Liver (tissue), 3 donors: ENCODE measurements at regions not wholly inside any gene's neighbourhood (a gene's known extent, or its start where the extent isn't known, plus 50 kb on each side); places are given as distances from the start of the nearest gene placed in this dataset.

Source experiments
- EGR1 ChIP-seq, 2 donors: IDR thresholded peaks; 2 replicates each; pipeline ENCODE4 v1.6.1; 2016 to 2018; ENCODE audit warnings: antibody characterized with exemption in 2 of 2, low read depth in 2 of 2
- GABPA ChIP-seq, 2 donors: IDR thresholded peaks in 1 of 2; conservative IDR thresholded peaks in 1 of 2; 2 replicates each; pipeline ENCODE4 v1.6.1; 2016; ENCODE audit warnings: antibody characterized with exemption in 2 of 2, mild to moderate bottlenecking in 1 of 2, moderate library complexity in 1 of 2
- JUND ChIP-seq, 2 donors: IDR thresholded peaks; 2 replicates each; pipeline ENCODE4 v1.6.1; 2016; ENCODE audit warnings: antibody characterized with exemption in 2 of 2
- MAX ChIP-seq: IDR thresholded peaks from 2 replicates; pipeline ENCODE4 v1.6.1; 2016; ENCODE audit warnings: antibody characterized with exemption
- RAD21 ChIP-seq, 2 donors: IDR thresholded peaks; 2 replicates each; pipeline ENCODE4 v1.6.1; 2016; ENCODE audit warnings: antibody characterized with exemption in 2 of 2, mild to moderate bottlenecking in 2 of 2
- REST ChIP-seq: IDR thresholded peaks from 2 replicates; pipeline ENCODE4 v1.6.1; 2016; ENCODE audit warnings: antibody characterized with exemption, mild to moderate bottlenecking
- SP1 ChIP-seq: IDR thresholded peaks from 2 replicates; pipeline ENCODE4 v1.6.1; 2018; ENCODE audit warnings: antibody characterized with exemption, mild to moderate bottlenecking
- TAF1 ChIP-seq: conservative IDR thresholded peaks from 2 replicates; pipeline ENCODE4 v1.6.1; 2016; ENCODE audit warnings: antibody characterized with exemption, mild to moderate bottlenecking
- YY1 ChIP-seq: IDR thresholded peaks from 2 replicates; pipeline ENCODE4 v1.6.1; 2016; ENCODE audit warnings: antibody characterized with exemption, mild to moderate bottlenecking
- ZBTB33 ChIP-seq: IDR thresholded peaks from 2 replicates; pipeline ENCODE4 v1.6.1; 2016; ENCODE audit warnings: antibody characterized with exemption
- TF ChIP-seq, protein P1 (sequence below): fragments of 150-350 bp; IDR thresholded peaks from 2 replicates; pipeline ENCODE4 v1.5.1; 2017; ENCODE audit warnings: improper control_type of control experiment, low read depth, low read length; ENCODE audit not compliant: missing input control
- TF ChIP-seq, protein P2 (sequence below): IDR thresholded peaks from 2 replicates; pipeline ENCODE4 v1.6.1; 2016; ENCODE audit warnings: antibody characterized with exemption
- donor health status: healthy.
- donor health status: healthy.

DNA sequence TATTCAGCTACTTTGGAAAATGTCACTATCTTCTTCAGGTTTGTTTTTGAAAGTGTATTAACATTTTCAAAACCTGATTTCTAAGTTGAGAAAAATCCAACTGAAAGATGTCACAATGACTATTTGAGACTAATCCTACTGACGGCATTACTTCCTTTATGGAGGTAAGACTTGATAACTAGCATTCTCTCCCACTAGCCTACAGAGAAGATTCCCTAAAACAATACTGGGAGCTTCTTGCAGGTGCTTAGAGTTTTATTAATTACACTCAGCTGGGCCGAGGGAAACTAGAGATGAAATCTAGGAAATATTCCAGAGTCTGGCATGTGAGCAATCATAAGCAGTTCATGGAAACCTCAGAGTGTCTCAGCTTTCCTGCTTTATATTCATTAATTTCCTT, 114.0 kb downstream of the LCA5 start:
- TF ChIP-seq TAF1 (no peak), GABPA (IDR thresholded peaks at IDR 0.05 in 1 of 2, conservative IDR thresholded peaks at IDR 0.05 in 1 of 2) (no peak), REST (no peak), RAD21 (IDR thresholded peaks at IDR 0.05) (no peak), SP1 (no peak), JUND (IDR thresholded peaks at IDR 0.05) (no peak), EGR1 (IDR thresholded peaks at IDR 0.05; ENCODE audit: low read depth in 2 of 2) (no peak), MAX (no peak), YY1 (no peak), ZBTB33 (no peak)
- TF ChIP-seq, protein P1, sequence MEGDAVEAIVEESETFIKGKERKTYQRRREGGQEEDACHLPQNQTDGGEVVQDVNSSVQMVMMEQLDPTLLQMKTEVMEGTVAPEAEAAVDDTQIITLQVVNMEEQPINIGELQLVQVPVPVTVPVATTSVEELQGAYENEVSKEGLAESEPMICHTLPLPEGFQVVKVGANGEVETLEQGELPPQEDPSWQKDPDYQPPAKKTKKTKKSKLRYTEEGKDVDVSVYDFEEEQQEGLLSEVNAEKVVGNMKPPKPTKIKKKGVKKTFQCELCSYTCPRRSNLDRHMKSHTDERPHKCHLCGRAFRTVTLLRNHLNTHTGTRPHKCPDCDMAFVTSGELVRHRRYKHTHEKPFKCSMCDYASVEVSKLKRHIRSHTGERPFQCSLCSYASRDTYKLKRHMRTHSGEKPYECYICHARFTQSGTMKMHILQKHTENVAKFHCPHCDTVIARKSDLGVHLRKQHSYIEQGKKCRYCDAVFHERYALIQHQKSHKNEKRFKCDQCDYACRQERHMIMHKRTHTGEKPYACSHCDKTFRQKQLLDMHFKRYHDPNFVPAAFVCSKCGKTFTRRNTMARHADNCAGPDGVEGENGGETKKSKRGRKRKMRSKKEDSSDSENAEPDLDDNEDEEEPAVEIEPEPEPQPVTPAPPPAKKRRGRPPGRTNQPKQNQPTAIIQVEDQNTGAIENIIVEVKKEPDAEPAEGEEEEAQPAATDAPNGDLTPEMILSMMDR, result no peak
- TF ChIP-seq, protein P2, sequence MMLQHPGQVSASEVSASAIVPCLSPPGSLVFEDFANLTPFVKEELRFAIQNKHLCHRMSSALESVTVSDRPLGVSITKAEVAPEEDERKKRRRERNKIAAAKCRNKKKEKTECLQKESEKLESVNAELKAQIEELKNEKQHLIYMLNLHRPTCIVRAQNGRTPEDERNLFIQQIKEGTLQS, result no peak
